Suppressor macrophage treated with lipopolysaccharide for 4 hours (primary cell): ENCODE measurements at regions not wholly inside any gene's neighbourhood (a gene's known extent, or its start where the extent isn't known, plus 50 kb on each side); places are given as distances from the start of the nearest gene placed in this dataset.

Source experiments
- DNase-seq: peaks from one replicate; pipeline ENCODE4 v3.0.0-alpha.2; 2020

GRCh38 chr2:177314722-177315264, 50.3 kb upstream of the NFE2L2 start:
- DNase-seq, result no peak

GRCh38 chr2:177315364-177315763, 50.8 kb upstream of the NFE2L2 start:
- no peak for DNase-seq

- no peak for DNase-seq
These were observed 52.2 kb upstream of the NFE2L2 start for GRCh38 chr2:177316756-177317155.

DNA sequence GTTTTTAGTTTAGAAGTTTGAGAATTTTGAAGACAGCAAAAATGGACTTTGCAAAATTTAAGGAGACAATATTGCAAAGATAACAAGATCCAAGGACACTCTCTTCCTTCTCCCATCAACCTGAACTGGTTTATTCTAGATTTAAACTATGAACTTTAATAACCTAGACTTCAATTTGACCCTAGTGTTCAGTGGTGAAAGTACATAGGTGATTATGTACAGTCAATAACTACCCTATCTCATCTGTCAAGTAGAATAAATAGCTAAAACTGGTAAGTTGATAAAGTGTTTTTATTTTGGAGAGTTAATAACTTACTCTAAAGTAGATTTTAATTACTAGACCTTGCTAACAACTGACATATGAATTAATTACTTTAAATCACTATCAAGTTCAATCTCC, 52.9 kb upstream of the NFE2L2 start:
- DNase-seq, result no peak

DNA sequence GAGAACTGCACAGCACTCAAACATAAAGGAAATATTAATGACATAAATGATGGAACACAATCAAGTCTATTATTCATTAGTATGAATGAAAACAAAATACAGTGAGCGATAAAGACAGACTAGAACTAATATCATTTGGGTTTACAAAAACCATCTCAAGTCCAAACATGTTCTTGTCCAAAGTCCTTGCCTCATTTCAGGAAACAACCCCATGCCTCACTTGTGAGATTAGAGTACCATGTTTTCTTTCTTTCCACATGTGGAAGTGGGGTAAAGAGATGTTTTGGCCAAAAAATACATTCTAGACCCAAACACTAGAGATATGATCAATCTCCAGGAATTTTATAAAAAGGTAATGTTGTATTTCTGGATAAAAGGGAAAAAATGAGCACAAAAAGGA, 53.3 kb upstream of the NFE2L2 start:
- DNase-seq, result no peak

- DNase-seq, result no peak
These were observed 54.1 kb upstream of the NFE2L2 start for GRCh38 chr2:177318613-177319012.

DNA sequence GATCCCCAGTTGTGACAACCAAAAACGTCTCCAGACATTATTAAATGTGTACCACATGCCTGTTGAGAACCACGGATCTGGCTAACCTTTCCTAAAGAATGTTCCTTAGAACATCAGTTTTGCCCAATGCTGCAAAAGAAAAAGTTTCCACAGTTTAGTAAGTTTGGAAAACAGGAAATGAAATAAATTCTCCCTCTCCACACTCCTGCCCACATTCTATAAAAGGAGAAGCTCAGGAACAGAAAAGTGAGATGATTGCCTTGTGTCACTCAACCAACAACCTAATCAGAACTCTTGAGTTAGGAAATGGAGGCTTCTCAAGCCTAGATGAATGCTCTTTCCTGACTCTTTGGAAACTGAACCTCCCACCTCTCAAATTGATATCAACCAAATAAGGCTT, 56.1 kb upstream of the NFE2L2 start:
- peak; percentile 55 for DNase-seq

GRCh38 chr2:177322801-177323261, 58.3 kb upstream of the NFE2L2 start:
- DNase-seq, result no peak

- DNase-seq, result peak; percentile 36
These were observed 60.3 kb upstream of the NFE2L2 start for GRCh38 chr2:177324797-177325196.

DNA sequence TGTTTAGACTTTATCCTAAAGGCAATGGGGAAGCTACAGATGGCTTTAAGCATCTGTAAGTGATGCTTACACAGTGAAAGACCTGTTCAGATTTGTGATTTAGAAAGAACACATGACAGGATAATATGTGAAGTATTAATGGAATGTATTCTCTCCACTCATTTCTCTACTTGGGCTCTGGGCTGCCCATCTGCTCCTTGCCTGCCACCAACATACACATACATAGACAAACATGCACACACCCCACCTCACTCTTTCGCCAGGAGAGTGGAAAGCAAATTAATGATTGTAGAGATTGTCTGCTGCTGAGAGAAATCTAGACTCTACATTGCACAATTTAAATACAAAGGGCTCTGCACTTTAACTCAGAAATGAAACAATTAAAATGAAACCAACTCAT, 61.0 kb upstream of the NFE2L2 start:
- DNase-seq, result no peak

DNA sequence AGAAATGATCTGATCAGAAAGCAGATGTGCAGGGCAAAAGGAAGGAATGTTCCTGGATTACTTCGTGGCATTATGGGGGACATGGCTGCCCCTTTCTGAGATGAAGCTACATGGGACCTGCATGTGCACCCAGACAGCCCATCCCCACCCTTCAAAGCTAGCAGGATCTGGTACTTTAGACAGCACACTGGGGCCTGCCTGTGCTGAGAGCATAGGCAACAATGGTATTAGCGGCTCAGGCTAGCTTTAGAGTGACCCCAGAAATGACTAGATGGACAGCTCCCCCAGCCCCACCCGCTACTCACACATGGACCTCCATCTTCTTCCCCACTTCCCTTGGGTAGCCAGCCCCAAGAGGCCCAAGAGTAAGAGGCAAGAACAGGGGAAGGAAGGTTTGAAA, 61.5 kb upstream of the NFE2L2 start:
- DNase-seq, result no peak

- no peak for DNase-seq
These were observed 62.1 kb upstream of the NFE2L2 start for GRCh38 chr2:177326591-177326990.

GRCh38 chr2:177327009-177327408, 62.5 kb upstream of the NFE2L2 start:
- DNase-seq, result peak; percentile 16

DNA sequence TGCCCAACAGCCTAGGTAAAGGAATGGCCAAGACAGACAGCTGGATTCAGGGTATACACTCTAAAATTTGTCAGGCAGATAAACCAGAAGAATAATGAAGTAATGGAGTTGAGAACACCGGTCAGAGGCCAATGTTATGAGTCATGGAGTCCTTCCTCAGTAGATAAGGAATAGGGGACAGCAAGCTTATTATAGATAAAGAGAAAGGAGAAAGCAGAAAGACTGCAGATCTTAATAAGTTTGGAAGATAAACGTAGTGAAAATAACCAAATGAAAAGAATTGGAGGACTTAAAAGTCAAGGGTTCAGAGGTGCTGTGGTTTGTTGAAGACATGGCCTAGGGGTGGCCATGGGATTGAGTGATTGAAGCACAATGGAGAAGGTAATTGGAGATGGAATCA, 63.5 kb upstream of the NFE2L2 start:
- DNase-seq, result no peak

GRCh38 chr2:177329064-177329463, 63.5 kb upstream of the AGPS start:
- peak; percentile 25 for DNase-seq

DNA sequence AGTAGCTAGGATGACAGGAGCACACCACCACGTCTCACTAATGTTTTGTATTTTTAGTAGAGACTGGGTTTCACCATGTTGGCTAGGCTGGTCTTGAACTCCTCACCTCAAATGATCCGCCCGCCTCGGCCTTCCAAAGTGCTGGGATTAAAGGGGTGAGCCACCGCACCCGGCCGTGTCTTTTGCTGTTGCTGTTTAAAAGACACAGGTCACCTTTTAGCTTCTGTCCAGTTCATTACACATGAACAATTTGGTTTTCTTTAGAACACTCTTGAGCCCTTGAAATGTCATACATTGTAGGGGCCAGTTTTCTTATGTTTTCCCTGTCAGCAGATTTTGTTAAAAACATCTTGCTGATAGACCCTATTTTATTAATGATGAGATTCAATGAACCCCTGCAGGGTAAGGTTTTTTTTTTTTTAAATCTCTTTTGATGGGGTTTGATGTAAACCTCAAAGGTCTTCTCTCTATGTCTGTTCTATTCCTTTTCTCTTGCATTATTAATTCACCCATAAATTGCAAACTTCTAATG, 61.0 kb upstream of the AGPS start:
- DNase-seq, result no peak

GRCh38 chr2:177332026-177332991, 60.3 kb upstream of the AGPS start:
- DNase-seq, result peak; percentile 82

- DNase-seq, result no peak
These were observed 59.6 kb upstream of the AGPS start for GRCh38 chr2:177332992-177333388.

DNA sequence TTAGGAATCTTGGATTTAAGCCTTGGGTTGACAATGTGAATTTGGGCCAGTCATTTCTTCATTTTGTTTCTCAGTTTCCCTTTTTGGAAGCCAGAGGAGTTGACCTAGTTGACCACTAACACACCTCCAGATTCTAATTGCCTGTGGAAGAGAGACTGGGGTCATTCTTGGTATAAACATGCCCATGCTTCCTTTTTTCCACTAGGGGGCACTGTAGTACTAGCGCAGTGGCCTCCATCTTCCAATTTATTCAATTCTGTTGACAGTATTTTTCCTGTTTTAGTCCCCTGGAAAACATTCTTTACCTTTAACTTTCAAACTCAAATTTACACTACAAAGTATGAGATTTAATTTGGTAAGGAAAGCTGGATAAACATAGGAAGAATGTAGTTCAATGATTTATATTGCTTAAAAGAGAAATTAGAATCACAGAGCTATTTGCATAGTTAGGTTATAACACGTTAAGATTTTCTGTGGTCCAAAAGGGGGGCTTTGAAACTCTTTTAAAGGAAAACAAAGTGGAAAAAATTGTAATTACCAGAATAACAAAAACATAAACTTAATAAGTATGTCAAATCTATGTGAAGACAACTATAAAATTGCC, 57.5 kb upstream of the AGPS start:
- peak; percentile 74 for DNase-seq

- DNase-seq, result no peak
These were observed 56.6 kb upstream of the AGPS start for GRCh38 chr2:177335917-177336450.

DNA sequence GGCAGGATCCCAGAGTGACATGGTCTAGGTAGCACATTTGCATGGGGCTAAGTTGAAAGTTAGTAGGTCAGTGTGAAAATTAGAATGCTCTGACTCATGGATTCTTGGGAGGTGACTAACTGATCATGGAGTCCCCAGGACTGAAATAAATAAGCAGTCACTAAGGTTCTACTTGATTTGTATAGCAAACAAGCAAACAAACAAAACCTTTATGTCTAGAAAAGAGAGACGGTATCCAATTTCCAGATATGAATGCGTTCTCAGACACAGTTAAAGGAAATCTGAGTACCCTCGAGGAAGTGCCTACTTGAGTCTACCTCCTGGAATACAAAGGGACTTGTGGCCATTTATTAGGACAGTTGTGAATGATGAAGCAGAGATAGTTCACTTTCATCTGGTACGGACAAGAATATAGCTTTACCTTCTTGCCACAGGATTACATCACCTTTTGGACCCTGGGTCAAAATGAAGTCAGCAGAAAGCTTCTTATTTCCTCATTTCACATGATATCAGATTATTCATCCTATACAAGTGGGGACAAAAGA, 54.3 kb upstream of the AGPS start:
- DNase-seq, result no peak

DNA sequence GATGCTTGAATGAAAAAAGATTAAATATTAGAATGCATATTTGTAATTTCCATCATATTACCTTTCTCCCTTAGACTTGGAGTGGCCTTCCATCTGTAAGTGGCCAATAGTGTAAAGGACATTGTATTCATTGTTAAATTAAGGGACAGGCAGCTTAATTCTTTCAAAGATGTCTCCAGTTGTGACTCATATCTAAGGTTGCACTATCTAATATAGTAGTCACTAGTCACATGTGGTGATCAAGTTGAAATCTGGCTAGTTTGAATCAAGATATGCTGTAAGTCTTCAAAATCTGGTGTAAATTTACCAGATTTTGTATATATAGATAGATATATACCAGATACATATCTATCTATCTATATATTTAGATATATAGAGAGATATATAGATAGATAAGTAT, 52.4 kb upstream of the AGPS start:
- no peak for DNase-seq

DNA sequence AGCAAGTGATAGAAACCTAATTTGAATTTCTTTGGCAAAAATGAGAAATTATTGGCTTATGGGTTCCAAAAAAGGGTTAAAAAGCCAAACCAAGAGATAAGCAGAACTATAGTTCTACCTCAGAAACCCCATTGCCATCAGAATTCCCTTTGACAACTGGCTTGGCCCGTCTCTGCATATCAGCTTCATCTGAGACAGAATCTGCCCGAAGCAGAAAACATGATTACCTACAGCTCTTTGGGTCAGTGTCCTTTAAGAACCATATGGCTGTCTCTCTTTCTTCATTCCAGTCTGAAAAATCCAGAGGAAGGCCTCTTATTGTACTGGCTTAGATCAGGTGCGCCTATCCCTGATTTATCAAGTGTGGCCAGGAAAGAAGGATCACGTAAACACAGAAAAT, 49.8 kb upstream of the AGPS start:
- DNase-seq, result no peak
